ENCODE measurements at regions not wholly inside any gene's neighbourhood (a gene's known extent, or its start where the extent isn't known, plus 50 kb on each side); places are given as distances from the start of the nearest gene placed in this dataset.
"Not testable (repeated sequence)": the region's sequence is repeated elsewhere in the genome, so short reads cannot be mapped to it uniquely, and the experiment has no call there.

DNA sequence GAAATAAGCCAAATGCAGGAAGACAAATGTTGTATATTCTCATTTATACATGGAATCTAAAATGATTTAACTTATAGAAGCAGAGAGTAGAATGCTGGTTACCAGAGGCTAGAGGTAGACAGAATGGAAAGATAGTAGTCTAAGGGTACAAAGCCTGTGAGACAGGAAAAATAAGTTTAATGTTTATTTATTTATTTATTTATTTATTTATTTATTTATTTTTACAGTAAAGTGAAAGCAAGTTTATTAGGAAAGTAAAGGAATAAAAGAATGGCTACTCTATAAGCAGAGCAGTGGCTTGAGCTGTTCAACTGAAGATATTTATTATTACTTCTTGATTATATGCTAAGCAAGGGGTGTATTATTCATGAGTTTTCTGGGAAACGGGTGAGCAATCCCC is 203.2 kb downstream of the LAS1L start:
- Histone ChIP-seq H3K27me3 (ENCODE audit: control insufficient read depth in 4 of 4, insufficient read depth in 4 of 4, low read length in 3 of 4) (no peaks in the 10 kb centered on the region), H3K9me3 (ENCODE audit: control insufficient read depth in 4 of 4, low read length in 3 of 4) (no peaks in the 10 kb centered on the region), H3K27ac (ENCODE audit: low read depth in 1 of 2, low read length in 2 of 2) (no peak overlapping the region), H3K4me3 (ENCODE audit: low read depth in 1 of 3, low read length in 3 of 3) (no peak overlapping the region), H3K36me3 (ENCODE audit: control insufficient read depth in 4 of 4, insufficient read depth in 3 of 4, low read depth in 1 of 4, low read length in 3 of 4) (no peaks in the 10 kb centered on the region), H3K9ac (ENCODE audit: low read depth in 1 of 2, low read length in 2 of 2) (no peak overlapping the region), H3K4me1 (ENCODE audit: control insufficient read depth in 4 of 4, insufficient read depth in 4 of 4, low read length in 3 of 4) (no peaks in the 10 kb centered on the region)
- TF ChIP-seq TAF1 (conservative IDR thresholded peaks at IDR 0.05) (no peak), GABPA (IDR thresholded peaks at IDR 0.05 in 1 of 2, conservative IDR thresholded peaks at IDR 0.05 in 1 of 2) (no peak), HNF4G (IDR thresholded peaks at IDR 0.05) (no peak), JUND (IDR thresholded peaks at IDR 0.05) (no peak), FOXA1 (IDR thresholded peaks at IDR 0.05) (no peak), HNF4A (conservative IDR thresholded peaks at IDR 0.05) (no peak), NR2F2 (IDR thresholded peaks at IDR 0.05) (no peak), FOXA2 (IDR thresholded peaks at IDR 0.05) (no peak), SP1 (IDR thresholded peaks at IDR 0.05) (no peak), RAD21 (IDR thresholded peaks at IDR 0.05) (no peak), EGR1 (IDR thresholded peaks at IDR 0.05; ENCODE audit: low read depth in 2 of 2) (no peak), YY1 (IDR thresholded peaks at IDR 0.05) (no peak), RXRA (IDR thresholded peaks at IDR 0.05) (no peak)
- TF ChIP-seq, protein P1, sequence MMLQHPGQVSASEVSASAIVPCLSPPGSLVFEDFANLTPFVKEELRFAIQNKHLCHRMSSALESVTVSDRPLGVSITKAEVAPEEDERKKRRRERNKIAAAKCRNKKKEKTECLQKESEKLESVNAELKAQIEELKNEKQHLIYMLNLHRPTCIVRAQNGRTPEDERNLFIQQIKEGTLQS (IDR thresholded peaks at IDR 0.05), result no peak
- TF ChIP-seq, protein P2, sequence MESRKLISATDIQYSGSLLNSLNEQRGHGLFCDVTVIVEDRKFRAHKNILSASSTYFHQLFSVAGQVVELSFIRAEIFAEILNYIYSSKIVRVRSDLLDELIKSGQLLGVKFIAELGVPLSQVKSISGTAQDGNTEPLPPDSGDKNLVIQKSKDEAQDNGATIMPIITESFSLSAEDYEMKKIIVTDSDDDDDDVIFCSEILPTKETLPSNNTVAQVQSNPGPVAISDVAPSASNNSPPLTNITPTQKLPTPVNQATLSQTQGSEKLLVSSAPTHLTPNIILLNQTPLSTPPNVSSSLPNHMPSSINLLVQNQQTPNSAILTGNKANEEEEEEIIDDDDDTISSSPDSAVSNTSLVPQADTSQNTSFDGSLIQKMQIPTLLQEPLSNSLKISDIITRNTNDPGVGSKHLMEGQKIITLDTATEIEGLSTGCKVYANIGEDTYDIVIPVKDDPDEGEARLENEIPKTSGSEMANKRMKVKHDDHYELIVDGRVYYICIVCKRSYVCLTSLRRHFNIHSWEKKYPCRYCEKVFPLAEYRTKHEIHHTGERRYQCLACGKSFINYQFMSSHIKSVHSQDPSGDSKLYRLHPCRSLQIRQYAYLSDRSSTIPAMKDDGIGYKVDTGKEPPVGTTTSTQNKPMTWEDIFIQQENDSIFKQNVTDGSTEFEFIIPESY (IDR thresholded peaks at IDR 0.05), result no peak
- TF ChIP-seq, protein P3, sequence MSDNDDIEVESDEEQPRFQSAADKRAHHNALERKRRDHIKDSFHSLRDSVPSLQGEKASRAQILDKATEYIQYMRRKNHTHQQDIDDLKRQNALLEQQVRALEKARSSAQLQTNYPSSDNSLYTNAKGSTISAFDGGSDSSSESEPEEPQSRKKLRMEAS (IDR thresholded peaks at IDR 0.05), result no peak
- TF ChIP-seq, protein P4, sequence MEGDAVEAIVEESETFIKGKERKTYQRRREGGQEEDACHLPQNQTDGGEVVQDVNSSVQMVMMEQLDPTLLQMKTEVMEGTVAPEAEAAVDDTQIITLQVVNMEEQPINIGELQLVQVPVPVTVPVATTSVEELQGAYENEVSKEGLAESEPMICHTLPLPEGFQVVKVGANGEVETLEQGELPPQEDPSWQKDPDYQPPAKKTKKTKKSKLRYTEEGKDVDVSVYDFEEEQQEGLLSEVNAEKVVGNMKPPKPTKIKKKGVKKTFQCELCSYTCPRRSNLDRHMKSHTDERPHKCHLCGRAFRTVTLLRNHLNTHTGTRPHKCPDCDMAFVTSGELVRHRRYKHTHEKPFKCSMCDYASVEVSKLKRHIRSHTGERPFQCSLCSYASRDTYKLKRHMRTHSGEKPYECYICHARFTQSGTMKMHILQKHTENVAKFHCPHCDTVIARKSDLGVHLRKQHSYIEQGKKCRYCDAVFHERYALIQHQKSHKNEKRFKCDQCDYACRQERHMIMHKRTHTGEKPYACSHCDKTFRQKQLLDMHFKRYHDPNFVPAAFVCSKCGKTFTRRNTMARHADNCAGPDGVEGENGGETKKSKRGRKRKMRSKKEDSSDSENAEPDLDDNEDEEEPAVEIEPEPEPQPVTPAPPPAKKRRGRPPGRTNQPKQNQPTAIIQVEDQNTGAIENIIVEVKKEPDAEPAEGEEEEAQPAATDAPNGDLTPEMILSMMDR (IDR thresholded peaks at IDR 0.05; ENCODE audit: low read depth, low read length, missing input control), result no peak
- 95% methylated on average over 1 of the region's 1 CpG for WGBS
- DNase-seq (ENCODE audit: low spot score), result no peak

DNA sequence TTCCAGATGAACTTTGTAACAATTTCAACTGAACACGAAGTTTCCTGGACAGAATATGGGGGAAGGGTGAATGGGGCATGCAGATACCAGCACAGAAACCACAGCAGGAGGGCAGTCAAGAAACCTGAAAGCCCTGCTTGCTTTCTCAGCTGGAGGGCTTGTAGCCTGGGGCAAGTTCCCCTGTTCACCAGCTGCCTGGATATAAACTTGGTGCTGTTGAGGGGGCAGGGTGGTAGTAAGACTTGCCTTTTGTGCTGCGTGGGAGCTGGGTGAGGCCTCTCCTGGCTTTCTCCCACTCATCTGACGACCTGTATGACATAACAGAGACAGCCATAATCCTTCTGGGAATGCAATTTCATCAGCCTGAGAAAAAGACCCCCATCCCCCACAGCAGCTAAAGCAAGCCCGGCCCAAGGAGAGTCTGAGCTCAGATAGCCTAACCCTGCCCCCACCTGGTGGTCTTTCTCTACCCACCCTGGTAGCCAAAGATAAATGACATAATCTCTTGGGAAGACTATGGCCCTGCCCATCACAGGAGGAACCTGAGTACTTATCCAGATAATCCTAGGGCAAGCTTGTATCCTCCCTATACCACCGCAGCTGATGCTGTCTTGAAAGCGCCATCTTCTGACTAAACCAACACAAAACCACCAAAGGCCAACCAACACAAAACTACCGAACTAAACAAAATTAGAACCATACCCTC is 234.3 kb downstream of the LAS1L start:
- Histone ChIP-seq H3K9me3 (ENCODE audit: control insufficient read depth in 4 of 4, low read length in 3 of 4) (peaks cover 0 to 5% (median 0%) of the 10 kb centered on the region in 4 donors), H3K27ac (ENCODE audit: low read depth in 1 of 2, low read length in 2 of 2) (no peak overlapping the region)
- WGBS, result 50% methylated on average over 7 of the region's 7 CpGs

DNA sequence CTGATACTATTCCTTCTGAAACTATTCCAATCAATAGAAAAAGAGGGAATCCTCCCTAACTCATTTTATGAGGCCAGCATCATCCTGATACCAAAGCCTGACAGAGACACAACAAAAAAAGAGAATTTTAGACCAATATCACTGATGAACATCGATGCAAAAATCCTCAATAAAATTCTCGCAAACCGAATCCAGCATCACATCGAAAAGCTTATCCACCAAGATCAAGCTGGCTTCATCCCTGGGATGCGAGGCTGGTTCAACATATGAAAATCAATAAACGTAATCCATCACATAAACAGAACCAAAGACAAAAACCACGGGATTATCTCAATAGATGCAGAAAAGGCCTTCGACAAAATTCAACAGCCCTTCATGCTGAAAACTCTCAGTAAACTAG is 251.7 kb downstream of the LAS1L start:
- H3K4me3 ChIP-seq (ENCODE audit: low read depth in 1 of 3, low read length in 3 of 3); H3K4me1 ChIP-seq (ENCODE audit: control insufficient read depth in 4 of 4, insufficient read depth in 4 of 4, low read length in 3 of 4); H3K9me3 ChIP-seq (ENCODE audit: control insufficient read depth in 4 of 4, low read length in 3 of 4); DNase-seq (ENCODE audit: low spot score); H3K27ac ChIP-seq (ENCODE audit: low read depth in 1 of 2, low read length in 2 of 2); H3K36me3 ChIP-seq (ENCODE audit: control insufficient read depth in 4 of 4, insufficient read depth in 3 of 4, low read depth in 1 of 4, low read length in 3 of 4); H3K27me3 ChIP-seq (ENCODE audit: control insufficient read depth in 4 of 4, insufficient read depth in 4 of 4, low read length in 3 of 4); H3K9ac ChIP-seq (ENCODE audit: low read depth in 1 of 2, low read length in 2 of 2): not testable (repeated sequence)
- 96% methylated on average over 8 of the region's 8 CpGs for WGBS

More for the DNA sequence above, 234.3 kb downstream of the LAS1L start:
- Histone ChIP-seq H3K9ac (ENCODE audit: low read depth in 1 of 2, low read length in 2 of 2) (no peak overlapping the region), H3K27me3 (ENCODE audit: control insufficient read depth in 4 of 4, insufficient read depth in 4 of 4, low read length in 3 of 4) (no peaks in the 10 kb centered on the region), H3K36me3 (ENCODE audit: control insufficient read depth in 4 of 4, insufficient read depth in 3 of 4, low read depth in 1 of 4, low read length in 3 of 4) (no peaks in the 10 kb centered on the region), H3K4me1 (ENCODE audit: control insufficient read depth in 4 of 4, insufficient read depth in 4 of 4, low read length in 3 of 4) (no peaks in the 10 kb centered on the region), H3K4me3 (ENCODE audit: low read depth in 1 of 3, low read length in 3 of 3) (no peak overlapping the region)
- DNase-seq (ENCODE audit: low spot score), result no peak
- TF ChIP-seq, protein P3 (IDR thresholded peaks at IDR 0.05), result no peak
- TF ChIP-seq, protein P1 (IDR thresholded peaks at IDR 0.05), result no peak
- TF ChIP-seq, protein P2 (IDR thresholded peaks at IDR 0.05), result no peak
- no peak for TF ChIP-seq NR2F2 (IDR thresholded peaks at IDR 0.05)
- no peak for TF ChIP-seq FOXA1 (IDR thresholded peaks at IDR 0.05)
